Tibial artery (tissue), 4 donors: ENCODE measurements at regions not wholly inside any gene's neighbourhood (a gene's known extent, or its start where the extent isn't known, plus 50 kb on each side); places are given as distances from the start of the nearest gene placed in this dataset.

Experiments used
- DNase-seq, 2 donors: peaks; one replicate each; pipeline ENCODE4 v3.0.0-alpha.2; 2019
- H3K27ac ChIP-seq, 2 donors: fragments of 200-600 bp; sonication (generic) in 1 of 2; 1 replicate in 1 of 2; 2 replicates in 1 of 2; pipeline ENCODE4 v1.5.1; 2018 to 2019; ENCODE audit warnings: mild to moderate bottlenecking in 1 of 2
- H3K27me3 ChIP-seq, 2 donors: fragments of 200-600 bp; sonication (generic) in 1 of 2; one replicate each; pipeline versions ENCODE4 v1.5.1 to v1.6.0; 2016 to 2019
- H3K36me3 ChIP-seq, 3 donors: fragments of 200-600 bp; sonication (generic) in 2 of 3; one replicate each; pipeline ENCODE4 v1.5.1; 2016 to 2019; ENCODE audit warnings: mild to moderate bottlenecking in 2 of 3
- H3K4me1 ChIP-seq, 4 donors: fragments of 200-600 bp; sonication (generic) in 2 of 4; 1 replicate in 3 of 4; 2 replicates in 1 of 4; pipeline ENCODE4 v1.5.1; 2016 to 2019
- H3K4me3 ChIP-seq, 2 donors: fragments of 200-600 bp; sonication (generic) in 1 of 2; 1 replicate in 1 of 2; 2 replicates in 1 of 2; pipeline ENCODE4 v1.5.1; 2018 to 2019; ENCODE audit warnings: mild to moderate bottlenecking in 2 of 2
- H3K9me3 ChIP-seq, 3 donors: fragments of 200-600 bp; sonication (generic) in 1 of 3; one replicate each; pipeline ENCODE4 v1.5.1; 2016 to 2019
- intact Hi-C: fragments of 100-400 bp; cut with DNase I; formaldehyde crosslinking; loops from one replicate; pipeline ENCODE4 v1.15.0; 2023; ENCODE audit warnings: low total_unique reads
- TF ChIP-seq, protein P1 (sequence below), 2 experiments: fragments of 200-600 bp in 1 of 2; fragments of 450-650 bp in 1 of 2; IDR thresholded peaks; one replicate each; pipeline ENCODE4 v1.5.1; 2017 to 2019; ENCODE audit warnings: antibody characterized with exemption in 2 of 2, mild to moderate bottlenecking in 1 of 2, moderate library complexity in 1 of 2

GRCh38 chr13:80217614-80218456, 123.1 kb downstream of the SPRY2 start:
- TF ChIP-seq, protein P1, sequence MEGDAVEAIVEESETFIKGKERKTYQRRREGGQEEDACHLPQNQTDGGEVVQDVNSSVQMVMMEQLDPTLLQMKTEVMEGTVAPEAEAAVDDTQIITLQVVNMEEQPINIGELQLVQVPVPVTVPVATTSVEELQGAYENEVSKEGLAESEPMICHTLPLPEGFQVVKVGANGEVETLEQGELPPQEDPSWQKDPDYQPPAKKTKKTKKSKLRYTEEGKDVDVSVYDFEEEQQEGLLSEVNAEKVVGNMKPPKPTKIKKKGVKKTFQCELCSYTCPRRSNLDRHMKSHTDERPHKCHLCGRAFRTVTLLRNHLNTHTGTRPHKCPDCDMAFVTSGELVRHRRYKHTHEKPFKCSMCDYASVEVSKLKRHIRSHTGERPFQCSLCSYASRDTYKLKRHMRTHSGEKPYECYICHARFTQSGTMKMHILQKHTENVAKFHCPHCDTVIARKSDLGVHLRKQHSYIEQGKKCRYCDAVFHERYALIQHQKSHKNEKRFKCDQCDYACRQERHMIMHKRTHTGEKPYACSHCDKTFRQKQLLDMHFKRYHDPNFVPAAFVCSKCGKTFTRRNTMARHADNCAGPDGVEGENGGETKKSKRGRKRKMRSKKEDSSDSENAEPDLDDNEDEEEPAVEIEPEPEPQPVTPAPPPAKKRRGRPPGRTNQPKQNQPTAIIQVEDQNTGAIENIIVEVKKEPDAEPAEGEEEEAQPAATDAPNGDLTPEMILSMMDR (IDR thresholded peaks at IDR 0.05) = no peak
- no peak overlapping the region for H3K4me3 ChIP-seq
- H3K9me3 ChIP-seq = no peaks in the 10 kb centered on the region
- no peaks in the 10 kb centered on the region for H3K27me3 ChIP-seq
- intact Hi-C loops = no loop called here
- no peak overlapping the region for H3K27ac ChIP-seq
- DNase-seq = no peak
- H3K36me3 ChIP-seq = no peaks in the 10 kb centered on the region
- H3K4me1 ChIP-seq = no peaks in the 10 kb centered on the region

DNA sequence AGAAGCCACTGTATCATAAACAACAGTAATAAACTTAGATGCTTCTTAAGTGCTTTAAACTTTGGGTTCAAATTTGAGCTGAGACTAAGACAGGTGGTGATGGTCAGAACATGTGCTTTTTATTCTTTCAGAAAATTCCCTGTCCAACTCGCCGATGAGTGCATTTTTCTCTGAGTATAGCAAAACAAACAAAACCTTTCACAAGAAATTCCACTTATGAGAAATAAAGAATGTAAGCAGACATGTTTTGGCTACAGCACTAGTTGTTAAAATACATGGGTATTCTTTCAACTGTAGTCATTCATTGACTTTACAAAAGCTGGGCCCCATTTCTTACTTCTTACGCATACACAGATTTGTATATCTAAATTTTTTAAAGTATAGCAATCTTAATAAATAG, 125.6 kb downstream of the SPRY2 start:
- TF ChIP-seq, protein P1 (IDR thresholded peaks at IDR 0.05) = no peak
- Histone ChIP-seq H3K4me3 (no peak overlapping the region), H3K4me1 (no peaks in the 10 kb centered on the region), H3K9me3 (no peaks in the 10 kb centered on the region), H3K36me3 (no peaks in the 10 kb centered on the region), H3K27me3 (no peaks in the 10 kb centered on the region), H3K27ac (no peak overlapping the region)
- intact Hi-C loops = no loop called here
- no peak for DNase-seq

- no peaks in the 10 kb centered on the region for H3K27me3 ChIP-seq
- H3K27ac ChIP-seq = no peak overlapping the region
- H3K4me1 ChIP-seq = no peaks in the 10 kb centered on the region
- TF ChIP-seq, protein P1 (IDR thresholded peaks at IDR 0.05) = no peak
- DNase-seq = no peak
- no peaks in the 10 kb centered on the region for H3K9me3 ChIP-seq
- H3K4me3 ChIP-seq = no peak overlapping the region
- H3K36me3 ChIP-seq = no peaks in the 10 kb centered on the region
- intact Hi-C loops = no loop called here
Measured at GRCh38 chr13:80214521-80214991, 126.4 kb downstream of the SPRY2 start.

GRCh38 chr13:80214050-80214449, 126.9 kb downstream of the SPRY2 start:
- Histone ChIP-seq H3K27me3 (no peaks in the 10 kb centered on the region), H3K4me3 (no peak overlapping the region), H3K36me3 (no peaks in the 10 kb centered on the region), H3K9me3 (no peaks in the 10 kb centered on the region), H3K27ac (no peak overlapping the region), H3K4me1 (no peaks in the 10 kb centered on the region)
- intact Hi-C loops = no loop called here
- TF ChIP-seq, protein P1 (IDR thresholded peaks at IDR 0.05) = no peak
- no peak for DNase-seq

- H3K4me3 ChIP-seq = no peak overlapping the region
- TF ChIP-seq, protein P1 (IDR thresholded peaks at IDR 0.05) = no peak
- no peak overlapping the region for H3K27ac ChIP-seq
- H3K27me3 ChIP-seq = no peaks in the 10 kb centered on the region
- no peaks in the 10 kb centered on the region for H3K9me3 ChIP-seq
- no peak for DNase-seq
- H3K4me1 ChIP-seq = no peaks in the 10 kb centered on the region
- intact Hi-C loops = no loop called here
- no peaks in the 10 kb centered on the region for H3K36me3 ChIP-seq
Measured at GRCh38 chr13:80213201-80213600, 127.7 kb downstream of the SPRY2 start.
